ENCODE measurements at regions not wholly inside any gene's neighbourhood (a gene's known extent, or its start where the extent isn't known, plus 50 kb on each side); places are given as distances from the start of the nearest gene placed in this dataset.

DNA sequence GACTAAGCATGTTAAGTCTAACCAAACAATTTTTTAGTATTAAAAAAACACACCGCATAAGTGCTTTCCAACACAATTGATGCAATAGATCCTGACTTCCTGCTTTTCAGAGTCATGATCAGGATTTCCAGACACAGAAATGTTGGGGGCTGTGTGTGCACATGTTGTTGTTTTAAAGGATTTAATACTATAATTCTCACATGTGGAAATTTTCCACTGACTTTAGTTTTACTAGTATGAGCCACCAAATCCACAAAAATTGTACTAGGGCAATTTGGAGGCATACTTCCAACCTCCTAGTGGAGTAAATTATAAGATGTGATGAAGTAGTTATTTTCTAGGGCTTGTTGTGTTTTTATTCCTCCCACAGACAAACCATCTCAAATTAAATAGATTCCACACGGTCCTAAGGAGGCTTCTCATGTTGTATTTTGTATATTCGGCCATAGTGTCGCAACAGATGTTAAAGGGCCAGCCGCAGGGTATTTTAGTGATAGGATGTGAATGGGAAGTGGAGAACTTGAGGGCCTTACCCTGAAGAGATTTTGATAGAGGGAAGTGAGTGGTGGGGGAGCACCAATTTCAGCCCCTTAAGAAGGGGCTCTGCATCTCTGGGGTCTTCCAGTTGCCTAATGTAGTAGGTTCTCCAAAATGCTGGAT lies 108.9 kb upstream of the KLF7 start:
- no peak overlapping the region for H3K9ac ChIP-seq
- H3K9me3 ChIP-seq (ENCODE audit: low read depth), result no peaks in the 10 kb centered on the region
- H3K36me3 ChIP-seq (ENCODE audit: low read depth), result no peaks in the 10 kb centered on the region
- H4K20me1 ChIP-seq (ENCODE audit: insufficient read depth), result no peaks in the 10 kb centered on the region
- no peak overlapping the region for H3K4me3 ChIP-seq
- in situ Hi-C loops (cut with MboI), result no loop called here
- no peaks in the 10 kb centered on the region for H3K9me2 ChIP-seq (ENCODE audit: insufficient read depth)
- H2AFZ ChIP-seq, result no peak overlapping the region
- no peaks in the 10 kb centered on the region for H3K4me1 ChIP-seq (ENCODE audit: insufficient read depth)
- no peak overlapping the region for H3K27ac ChIP-seq
- DNase-seq, result peak; percentile 6
- H3K4me2 ChIP-seq (ENCODE audit: unreplicated experiment), result no peak overlapping the region
- no peaks in the 10 kb centered on the region for H3K79me2 ChIP-seq (ENCODE audit: insufficient read depth)
- TF ChIP-seq EZH2phosphoT487 (IDR thresholded peaks at IDR 0.05; ENCODE audit: insufficient read depth, low read depth) (no peak), EZH2 (IDR thresholded peaks at IDR 0.05; ENCODE audit: insufficient read depth, poor library complexity, severe bottlenecking) (no peak)
- no peaks in the 10 kb centered on the region for H3F3A ChIP-seq (ENCODE audit: insufficient read depth)
- 80 to 81% methylated on average over 5 of the region's 5 CpGs for WGBS, 2 experiments (ENCODE audit: low coverage in 1 of 2, low lambda C conversion rate in 2 of 2, missing lambda C conversion rate in 2 of 2)
- no peaks in the 10 kb centered on the region for H3K27me3 ChIP-seq (replicated peaks; ENCODE audit: insufficient read depth)

- 87 to 95% methylated on average over 2 of the region's 2 CpGs for WGBS, 2 experiments (ENCODE audit: low coverage in 1 of 2, low lambda C conversion rate in 2 of 2, missing lambda C conversion rate in 2 of 2)
- H2AFZ ChIP-seq, result no peak overlapping the region
- H3K9me3 ChIP-seq (ENCODE audit: low read depth), result no peaks in the 10 kb centered on the region
- no peak for DNase-seq
- H3K27me3 ChIP-seq (replicated peaks; ENCODE audit: insufficient read depth), result no peaks in the 10 kb centered on the region
- H3K4me1 ChIP-seq (ENCODE audit: insufficient read depth), result no peaks in the 10 kb centered on the region
- H3K4me3 ChIP-seq, result no peak overlapping the region
- no peaks in the 10 kb centered on the region for H3K79me2 ChIP-seq (ENCODE audit: insufficient read depth)
- H4K20me1 ChIP-seq (ENCODE audit: insufficient read depth), result no peaks in the 10 kb centered on the region
- in situ Hi-C loops (cut with MboI), result no loop called here
- no peaks in the 10 kb centered on the region for H3K36me3 ChIP-seq (ENCODE audit: low read depth)
- no peaks in the 10 kb centered on the region for H3K9me2 ChIP-seq (ENCODE audit: insufficient read depth)
- TF ChIP-seq EZH2phosphoT487 (IDR thresholded peaks at IDR 0.05; ENCODE audit: insufficient read depth, low read depth), result no peak
- TF ChIP-seq EZH2 (IDR thresholded peaks at IDR 0.05; ENCODE audit: insufficient read depth, poor library complexity, severe bottlenecking), result no peak
- no peaks in the 10 kb centered on the region for H3F3A ChIP-seq (ENCODE audit: insufficient read depth)
- H3K4me2 ChIP-seq (ENCODE audit: unreplicated experiment), result no peak overlapping the region
- no peak overlapping the region for H3K9ac ChIP-seq
- H3K27ac ChIP-seq, result no peak overlapping the region
Observed at GRCh38 chr2:207275779-207276178, 110.0 kb upstream of the KLF7 start.

- H3K4me2 ChIP-seq (ENCODE audit: unreplicated experiment), result no peak overlapping the region
- no peaks in the 10 kb centered on the region for H3K4me1 ChIP-seq (ENCODE audit: insufficient read depth)
- no peaks in the 10 kb centered on the region for H3K79me2 ChIP-seq (ENCODE audit: insufficient read depth)
- no peak overlapping the region for H2AFZ ChIP-seq
- no peak for TF ChIP-seq EZH2phosphoT487 (IDR thresholded peaks at IDR 0.05; ENCODE audit: insufficient read depth, low read depth)
- no peak for TF ChIP-seq EZH2 (IDR thresholded peaks at IDR 0.05; ENCODE audit: insufficient read depth, poor library complexity, severe bottlenecking)
- H3K27me3 ChIP-seq (replicated peaks; ENCODE audit: insufficient read depth), result no peaks in the 10 kb centered on the region
- H4K20me1 ChIP-seq (ENCODE audit: insufficient read depth), result no peaks in the 10 kb centered on the region
- DNase-seq, result no peak
- H3F3A ChIP-seq (ENCODE audit: insufficient read depth), result no peaks in the 10 kb centered on the region
- in situ Hi-C loops (cut with MboI), result no loop called here
- H3K27ac ChIP-seq, result no peak overlapping the region
- no peaks in the 10 kb centered on the region for H3K9me3 ChIP-seq (ENCODE audit: low read depth)
- H3K4me3 ChIP-seq, result no peak overlapping the region
- no peak overlapping the region for H3K9ac ChIP-seq
- H3K36me3 ChIP-seq (ENCODE audit: low read depth), result no peaks in the 10 kb centered on the region
- H3K9me2 ChIP-seq (ENCODE audit: insufficient read depth), result no peaks in the 10 kb centered on the region
Observed at GRCh38 chr2:207276248-207276647, 110.5 kb upstream of the KLF7 start.

DNA sequence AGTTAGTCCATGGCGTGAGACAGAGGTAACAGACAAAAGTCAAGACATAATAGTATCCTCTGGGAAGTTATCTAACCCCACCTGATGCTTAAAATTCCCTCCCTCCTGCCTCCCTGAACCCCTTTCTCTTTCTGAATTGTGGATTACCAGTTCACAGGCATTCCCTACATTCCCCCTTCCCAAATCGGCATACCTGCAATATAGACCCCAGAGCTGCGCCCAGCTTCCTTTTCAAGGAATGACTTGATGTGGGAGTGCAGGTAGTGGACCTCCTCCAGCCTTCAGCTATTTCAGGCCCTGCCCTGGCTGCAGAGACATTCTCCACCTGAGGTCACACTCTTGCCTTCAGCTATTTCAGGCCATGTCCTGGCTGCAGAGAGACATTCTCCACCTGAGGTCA lies 111.1 kb upstream of the KLF7 start:
- H3K9me2 ChIP-seq (ENCODE audit: insufficient read depth), result no peaks in the 10 kb centered on the region
- H3K79me2 ChIP-seq (ENCODE audit: insufficient read depth), result no peaks in the 10 kb centered on the region
- 79 to 81% methylated on average over 3 of the region's 3 CpGs for WGBS, 2 experiments (ENCODE audit: low coverage in 1 of 2, low lambda C conversion rate in 2 of 2, missing lambda C conversion rate in 2 of 2)
- H3K9me3 ChIP-seq (ENCODE audit: low read depth), result no peaks in the 10 kb centered on the region
- no peak for TF ChIP-seq EZH2 (IDR thresholded peaks at IDR 0.05; ENCODE audit: insufficient read depth, poor library complexity, severe bottlenecking)
- no peak for TF ChIP-seq EZH2phosphoT487 (IDR thresholded peaks at IDR 0.05; ENCODE audit: insufficient read depth, low read depth)
- H3K4me1 ChIP-seq (ENCODE audit: insufficient read depth), result no peaks in the 10 kb centered on the region
- H3K27me3 ChIP-seq (replicated peaks; ENCODE audit: insufficient read depth), result no peaks in the 10 kb centered on the region
- no peaks in the 10 kb centered on the region for H4K20me1 ChIP-seq (ENCODE audit: insufficient read depth)
- H3K9ac ChIP-seq, result no peak overlapping the region
- no peak overlapping the region for H2AFZ ChIP-seq
- no peaks in the 10 kb centered on the region for H3K36me3 ChIP-seq (ENCODE audit: low read depth)
- no peak overlapping the region for H3K27ac ChIP-seq
- H3K4me2 ChIP-seq (ENCODE audit: unreplicated experiment), result no peak overlapping the region
- no peaks in the 10 kb centered on the region for H3F3A ChIP-seq (ENCODE audit: insufficient read depth)
- in situ Hi-C loops (cut with MboI), result no loop called here
- no peak overlapping the region for H3K4me3 ChIP-seq
- DNase-seq, result no peak

- Histone ChIP-seq H3K4me1 (ENCODE audit: insufficient read depth) (no peaks in the 10 kb centered on the region), H2AFZ (no peak overlapping the region), H3K4me2 (ENCODE audit: unreplicated experiment) (no peak overlapping the region), H3K27ac (no peak overlapping the region), H3K4me3 (no peak overlapping the region), H3F3A (ENCODE audit: insufficient read depth) (no peaks in the 10 kb centered on the region), H3K9me3 (ENCODE audit: low read depth) (no peaks in the 10 kb centered on the region), H3K36me3 (ENCODE audit: low read depth) (no peaks in the 10 kb centered on the region), H3K9ac (no peak overlapping the region), H3K27me3 (replicated peaks; ENCODE audit: insufficient read depth) (no peaks in the 10 kb centered on the region), H4K20me1 (ENCODE audit: insufficient read depth) (no peaks in the 10 kb centered on the region), H3K9me2 (ENCODE audit: insufficient read depth) (no peaks in the 10 kb centered on the region), H3K79me2 (ENCODE audit: insufficient read depth) (no peaks in the 10 kb centered on the region)
- 83 to 88% methylated on average over 2 of the region's 2 CpGs for WGBS, 2 experiments (ENCODE audit: low coverage in 1 of 2, low lambda C conversion rate in 2 of 2, missing lambda C conversion rate in 2 of 2)
- no peak for TF ChIP-seq EZH2phosphoT487 (IDR thresholded peaks at IDR 0.05; ENCODE audit: insufficient read depth, low read depth)
- no peak for TF ChIP-seq EZH2 (IDR thresholded peaks at IDR 0.05; ENCODE audit: insufficient read depth, poor library complexity, severe bottlenecking)
- DNase-seq, result no peak
- in situ Hi-C loops (cut with MboI), result no loop called here
Observed at GRCh38 chr2:207279520-207279919, 113.8 kb upstream of the KLF7 start.
